ENCODE measurements at regions not wholly inside any gene's neighbourhood (a gene's known extent, or its start where the extent isn't known, plus 50 kb on each side); places are given as distances from the start of the nearest gene placed in this dataset.

- Mint-ChIP-seq H3K27ac (no peak overlapping the region), H3K4me3 (no peak overlapping the region), H3K27me3 (peaks cover 25% of the 10 kb centered on the region), H3K36me3 (ENCODE audit: low read depth) (no peaks in the 10 kb centered on the region), H3K4me1 (ENCODE audit: low read depth) (no peaks in the 10 kb centered on the region), H3K9me3 (peaks cover 4% of the 10 kb centered on the region)
- DNase-seq, result no peak
These were observed 57.9 kb upstream of the SLC5A9 start for GRCh38 chr1:48164571-48164970.

- no peak for DNase-seq
- Mint-ChIP-seq H3K4me1 (ENCODE audit: low read depth) (no peaks in the 10 kb centered on the region), H3K9me3 (no peaks in the 10 kb centered on the region), H3K36me3 (ENCODE audit: low read depth) (no peaks in the 10 kb centered on the region), H3K27ac (no peak overlapping the region), H3K27me3 (peaks cover 18% of the 10 kb centered on the region), H3K4me3 (no peak overlapping the region)
These were observed 61.9 kb upstream of the SLC5A9 start for GRCh38 chr1:48160486-48161132.

GRCh38 chr1:48139275-48139674 lies 83.2 kb upstream of the SLC5A9 start:
- no peaks in the 10 kb centered on the region for H3K4me1 Mint-ChIP-seq (ENCODE audit: low read depth)
- H3K27me3 Mint-ChIP-seq, result peaks cover 67% of the 10 kb centered on the region
- no peak for DNase-seq
- no peaks in the 10 kb centered on the region for H3K36me3 Mint-ChIP-seq (ENCODE audit: low read depth)
- no peaks in the 10 kb centered on the region for H3K9me3 Mint-ChIP-seq
- H3K4me3 Mint-ChIP-seq, result no peak overlapping the region
- H3K27ac Mint-ChIP-seq, result no peak overlapping the region

- peaks cover 2% of the 10 kb centered on the region for H3K9me3 Mint-ChIP-seq
- DNase-seq, result no peak
- H3K27me3 Mint-ChIP-seq, result peaks cover 33% of the 10 kb centered on the region
- H3K4me3 Mint-ChIP-seq, result no peak overlapping the region
- no peaks in the 10 kb centered on the region for H3K4me1 Mint-ChIP-seq (ENCODE audit: low read depth)
- no peak overlapping the region for H3K27ac Mint-ChIP-seq
- H3K36me3 Mint-ChIP-seq (ENCODE audit: low read depth), result no peaks in the 10 kb centered on the region
These were observed 94.5 kb upstream of the SLC5A9 start for GRCh38 chr1:48127735-48128685.

GRCh38 chr1:48123647-48124046 lies 98.9 kb upstream of the SLC5A9 start:
- H3K27ac Mint-ChIP-seq, result no peak overlapping the region
- H3K9me3 Mint-ChIP-seq, result peaks cover 2% of the 10 kb centered on the region
- DNase-seq, result no peak
- H3K36me3 Mint-ChIP-seq (ENCODE audit: low read depth), result no peaks in the 10 kb centered on the region
- H3K4me1 Mint-ChIP-seq (ENCODE audit: low read depth), result no peaks in the 10 kb centered on the region
- peaks cover 47% of the 10 kb centered on the region for H3K27me3 Mint-ChIP-seq
- H3K4me3 Mint-ChIP-seq, result no peak overlapping the region

- Mint-ChIP-seq H3K27me3 (peaks cover 45% of the 10 kb centered on the region), H3K4me1 (ENCODE audit: low read depth) (no peaks in the 10 kb centered on the region), H3K27ac (no peak overlapping the region), H3K36me3 (ENCODE audit: low read depth) (no peaks in the 10 kb centered on the region), H3K9me3 (peaks cover 2% of the 10 kb centered on the region), H3K4me3 (no peak overlapping the region)
- no peak for DNase-seq
These were observed 100.6 kb upstream of the SLC5A9 start for GRCh38 chr1:48121955-48122354.

- Mint-ChIP-seq H3K27ac (no peak overlapping the region), H3K9me3 (no peaks in the 10 kb centered on the region), H3K4me1 (ENCODE audit: low read depth) (no peaks in the 10 kb centered on the region), H3K36me3 (ENCODE audit: low read depth) (no peaks in the 10 kb centered on the region), H3K27me3 (peaks cover 40% of the 10 kb centered on the region), H3K4me3 (no peak overlapping the region)
- DNase-seq, result no peak
These were observed 101.9 kb upstream of the SLC5A9 start for GRCh38 chr1:48120621-48121020.

GRCh38 chr1:48115835-48116234 lies 106.7 kb upstream of the SLC5A9 start:
- no peak overlapping the region for H3K27ac Mint-ChIP-seq
- H3K4me1 Mint-ChIP-seq (ENCODE audit: low read depth), result no peaks in the 10 kb centered on the region
- H3K4me3 Mint-ChIP-seq, result no peak overlapping the region
- peaks cover 33% of the 10 kb centered on the region for H3K27me3 Mint-ChIP-seq
- no peak for DNase-seq
- H3K9me3 Mint-ChIP-seq, result no peaks in the 10 kb centered on the region
- no peaks in the 10 kb centered on the region for H3K36me3 Mint-ChIP-seq (ENCODE audit: low read depth)

GRCh38 chr1:48114596-48115382 lies 107.7 kb upstream of the SLC5A9 start:
- Mint-ChIP-seq H3K4me1 (ENCODE audit: low read depth) (no peaks in the 10 kb centered on the region), H3K4me3 (no peak overlapping the region), H3K36me3 (ENCODE audit: low read depth) (no peaks in the 10 kb centered on the region), H3K27ac (no peak overlapping the region), H3K27me3 (peaks cover 32% of the 10 kb centered on the region), H3K9me3 (no peaks in the 10 kb centered on the region)
- no peak for DNase-seq

- no peak for DNase-seq
- no peak overlapping the region for H3K27ac Mint-ChIP-seq
- H3K9me3 Mint-ChIP-seq, result no peaks in the 10 kb centered on the region
- peaks cover 20% of the 10 kb centered on the region for H3K27me3 Mint-ChIP-seq
- H3K4me1 Mint-ChIP-seq (ENCODE audit: low read depth), result peaks cover 4% of the 10 kb centered on the region
- no peaks in the 10 kb centered on the region for H3K36me3 Mint-ChIP-seq (ENCODE audit: low read depth)
- H3K4me3 Mint-ChIP-seq, result no peak overlapping the region
These were observed 112.3 kb upstream of the TRABD2B start for GRCh38 chr1:48109390-48110013.

- no peak for DNase-seq
- Mint-ChIP-seq H3K4me1 (ENCODE audit: low read depth) (peaks cover 4% of the 10 kb centered on the region), H3K4me3 (no peak overlapping the region), H3K36me3 (ENCODE audit: low read depth) (no peaks in the 10 kb centered on the region), H3K9me3 (no peaks in the 10 kb centered on the region), H3K27me3 (peaks cover 12% of the 10 kb centered on the region), H3K27ac (no peak overlapping the region)
These were observed 110.3 kb upstream of the TRABD2B start for GRCh38 chr1:48107516-48107915.

- H3K4me3 Mint-ChIP-seq, result no peak overlapping the region
- H3K36me3 Mint-ChIP-seq (ENCODE audit: low read depth), result no peaks in the 10 kb centered on the region
- no peaks in the 10 kb centered on the region for H3K9me3 Mint-ChIP-seq
- DNase-seq, result no peak
- no peak overlapping the region for H3K27ac Mint-ChIP-seq
- peaks cover 4% of the 10 kb centered on the region for H3K4me1 Mint-ChIP-seq (ENCODE audit: low read depth)
- peaks cover 13% of the 10 kb centered on the region for H3K27me3 Mint-ChIP-seq
These were observed 108.9 kb upstream of the TRABD2B start for GRCh38 chr1:48106049-48106448.

- Mint-ChIP-seq H3K27me3 (peaks cover 17% of the 10 kb centered on the region), H3K4me3 (no peak overlapping the region), H3K27ac (no peak overlapping the region), H3K36me3 (ENCODE audit: low read depth) (no peaks in the 10 kb centered on the region), H3K4me1 (ENCODE audit: low read depth) (peaks cover 4% of the 10 kb centered on the region), H3K9me3 (no peaks in the 10 kb centered on the region)
- no peak for DNase-seq
These were observed 108.0 kb upstream of the TRABD2B start for GRCh38 chr1:48105165-48105564.

- H3K4me1 Mint-ChIP-seq (ENCODE audit: low read depth), result peaks cover 4% of the 10 kb centered on the region
- H3K9me3 Mint-ChIP-seq, result no peaks in the 10 kb centered on the region
- H3K27ac Mint-ChIP-seq, result no peak overlapping the region
- DNase-seq, result no peak
- no peak overlapping the region for H3K4me3 Mint-ChIP-seq
- H3K36me3 Mint-ChIP-seq (ENCODE audit: low read depth), result no peaks in the 10 kb centered on the region
- H3K27me3 Mint-ChIP-seq, result peaks cover 26% of the 10 kb centered on the region
These were observed 106.3 kb upstream of the TRABD2B start for GRCh38 chr1:48103495-48103894.

Measured in activated T-cell treated with anti-CD3 and anti-CD28 coated beads, Interleukin-2, amount 50 U/mL, for 24 hours (primary cell).